NCI-H1694 treated with DMSO at 0.1 percent for 48 hours (cell line): ENCODE measurements at regions not wholly inside any gene's neighbourhood (a gene's known extent, or its start where the extent isn't known, plus 50 kb on each side); places are given as distances from the start of the nearest gene placed in this dataset.

ENCODE experiments used
- DNase-seq: peaks from one replicate; lab custom pipeline; 2025; lab: John Stamatoyannopoulos, UW

DNA sequence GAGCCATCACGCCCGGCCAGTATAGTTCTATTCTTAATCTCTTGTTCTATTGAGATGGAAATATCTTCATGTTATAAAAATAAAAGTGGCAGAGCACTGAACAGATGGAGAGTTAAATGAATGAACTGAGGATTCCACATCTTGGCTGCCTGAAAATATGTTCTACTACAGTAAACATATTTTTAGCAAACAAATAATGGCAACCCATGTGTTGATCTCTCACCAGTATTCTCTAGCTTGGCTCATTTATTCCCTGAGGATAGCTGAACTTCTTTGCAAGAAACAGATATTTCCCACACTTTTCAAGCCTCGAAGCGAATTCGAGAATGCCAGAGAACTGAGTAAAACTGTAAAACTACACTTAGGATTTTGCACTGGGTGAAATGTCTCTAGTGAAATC, 58.9 kb downstream of the DIRAS3 start:
- peak; percentile 60 for DNase-seq

DNA sequence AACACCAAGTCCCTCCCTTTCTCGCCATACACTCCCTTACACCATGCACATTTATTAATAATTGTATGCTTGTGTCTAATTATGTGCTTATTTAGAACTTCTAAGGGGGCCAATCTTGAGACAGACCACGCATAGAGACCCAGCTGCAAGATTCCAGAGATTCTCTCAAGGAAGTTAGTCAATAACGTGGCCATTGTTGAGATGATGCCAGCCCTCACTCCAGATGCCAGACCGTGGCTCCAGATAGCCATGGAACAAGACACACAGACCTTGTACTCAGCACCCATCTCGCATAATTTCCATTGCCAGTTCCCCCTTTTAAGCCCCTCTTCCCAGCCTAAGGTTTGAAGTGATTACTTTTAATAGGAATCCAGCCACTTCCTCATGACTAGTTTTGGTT, 62.4 kb downstream of the DIRAS3 start:
- DNase-seq, result no peak

DNA sequence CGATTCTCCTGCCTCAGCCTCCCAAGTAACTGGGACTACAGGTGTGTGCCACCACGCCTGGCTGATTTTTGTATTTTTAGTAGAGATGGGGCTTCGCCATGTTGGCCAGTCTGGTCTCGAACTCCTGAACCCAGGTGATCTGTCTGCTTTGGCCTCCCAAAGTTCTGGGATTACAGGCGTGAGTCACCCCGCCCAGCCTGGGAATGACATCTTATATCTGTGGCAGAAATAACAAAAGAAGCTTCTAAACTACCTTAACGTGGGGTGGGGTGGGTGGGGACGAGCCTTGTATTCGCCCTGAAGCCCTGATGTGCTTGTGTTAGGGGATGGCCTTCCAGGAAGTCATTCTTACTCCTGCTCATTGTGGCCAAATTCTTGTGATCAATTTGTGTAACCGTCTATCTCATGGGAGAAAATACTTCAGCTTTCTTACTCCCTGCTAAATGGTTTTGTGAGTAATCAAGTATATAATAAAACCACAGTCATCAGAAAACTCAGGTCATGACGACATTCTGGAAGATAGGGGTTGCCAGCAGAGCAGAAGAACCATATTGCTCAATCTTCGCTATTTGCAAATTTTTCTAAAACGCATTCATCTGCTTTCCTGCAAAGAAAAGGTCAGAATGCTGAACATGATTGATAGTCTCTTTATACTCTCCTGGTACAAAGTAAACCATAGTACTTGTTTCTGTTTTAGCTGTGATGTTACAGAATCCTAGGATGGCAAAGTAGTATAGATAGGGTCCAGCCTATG, 63.2 kb downstream of the DIRAS3 start:
- DNase-seq, result no peak

DNA sequence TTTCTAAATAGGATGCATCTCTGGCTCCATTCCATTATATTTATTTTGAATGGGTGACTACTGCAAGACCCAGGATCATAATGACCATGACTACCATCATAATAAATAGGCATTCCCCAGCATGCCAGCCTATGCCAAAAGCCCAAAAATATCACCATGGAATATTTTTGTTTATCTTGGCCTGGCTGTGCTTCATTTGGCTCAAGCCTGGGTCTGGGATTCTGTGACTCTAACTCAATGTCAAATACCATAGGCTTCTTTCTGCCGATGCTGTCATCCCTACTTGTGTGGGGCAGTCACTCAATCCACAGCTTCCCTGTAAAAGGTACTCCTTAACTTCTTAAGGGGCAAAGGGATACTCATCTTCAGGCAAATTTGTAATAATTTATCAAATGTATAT, 66.6 kb downstream of the DIRAS3 start:
- no peak for DNase-seq

DNA sequence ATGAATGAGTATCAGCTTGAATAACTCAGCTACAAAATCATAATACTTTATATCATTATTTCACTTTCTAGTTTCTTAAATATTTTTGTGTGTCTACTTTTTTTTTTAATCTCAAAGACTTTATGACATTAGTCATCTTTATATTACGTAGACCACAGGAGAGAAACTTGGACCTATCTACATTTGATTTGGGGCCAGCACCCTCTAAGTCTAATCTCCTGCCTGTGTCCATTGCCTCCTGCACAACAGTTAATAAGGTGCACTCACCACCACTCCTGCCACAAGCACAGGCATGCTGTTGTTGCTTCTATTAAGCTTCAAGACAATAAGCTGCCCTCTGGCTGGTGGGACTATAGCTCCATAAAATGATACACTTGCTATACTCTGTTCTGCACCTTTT, 70.4 kb downstream of the DIRAS3 start:
- DNase-seq, result no peak

DNA sequence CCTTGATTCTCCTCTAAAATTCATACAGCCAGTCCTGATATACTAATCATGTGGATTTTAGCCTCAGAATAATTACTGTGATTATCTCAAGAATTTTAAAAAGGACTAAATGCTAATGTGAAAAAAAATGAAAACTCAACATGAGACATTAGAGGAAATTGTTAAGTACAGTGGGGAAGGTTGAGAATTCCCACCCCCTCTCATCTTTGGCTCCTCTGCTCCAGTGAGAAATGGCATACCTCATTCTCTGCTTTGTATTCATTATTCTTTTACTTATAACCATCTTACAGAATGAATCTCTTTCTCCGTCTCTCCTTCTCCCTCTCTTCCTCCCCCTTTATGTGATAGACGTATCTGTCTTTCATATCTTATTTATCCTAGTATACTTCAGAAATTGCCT, 70.9 kb downstream of the DIRAS3 start:
- DNase-seq, result no peak

DNA sequence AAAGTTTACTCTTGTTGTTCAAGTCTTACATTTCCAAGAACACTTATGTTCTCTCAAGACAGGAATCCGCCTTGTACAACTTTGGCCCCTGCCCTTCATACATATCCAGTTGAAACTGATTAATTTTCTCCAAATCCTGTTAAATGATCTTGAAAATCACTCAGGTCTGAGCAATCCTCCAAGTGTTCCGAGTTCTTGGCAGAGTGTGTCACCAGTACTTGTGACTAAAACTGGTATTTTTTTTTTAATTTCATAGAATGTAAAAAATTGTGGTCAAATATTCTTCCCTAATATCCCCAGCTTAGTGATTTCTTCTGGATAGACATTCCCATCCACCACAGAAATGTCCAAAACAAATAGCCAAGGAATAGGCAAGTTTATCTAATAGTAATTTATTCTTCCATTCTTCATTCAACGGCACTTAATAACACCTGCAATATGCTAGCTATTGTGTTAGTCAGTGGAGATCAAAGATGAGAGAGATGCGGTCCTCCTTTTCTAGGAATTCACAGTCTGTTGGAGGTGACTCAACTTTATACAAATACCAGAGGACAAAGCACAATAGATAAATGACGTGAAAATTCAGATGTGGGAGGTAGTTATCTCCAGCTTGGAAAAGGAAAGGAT, 71.4 kb downstream of the DIRAS3 start:
- no peak for DNase-seq

DNA sequence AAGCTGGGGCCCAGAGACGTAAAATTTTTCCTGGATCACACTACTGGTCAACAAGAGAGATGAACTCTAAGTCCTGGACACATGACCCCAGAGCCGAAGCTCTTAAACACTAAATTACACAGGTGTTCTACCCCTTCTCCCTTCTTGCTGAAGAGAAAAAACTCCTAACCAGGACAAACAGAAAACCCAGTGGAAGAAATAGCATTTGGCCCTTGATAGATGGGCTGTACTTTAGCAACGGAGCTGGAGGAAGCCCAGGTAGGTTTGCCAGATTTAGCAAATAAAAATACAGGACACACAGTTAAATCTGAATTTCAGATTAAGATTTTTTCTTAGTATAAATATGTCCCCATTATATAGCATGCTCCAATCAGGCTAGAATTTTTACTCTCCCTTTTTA, 72.7 kb downstream of the DIRAS3 start:
- peak; percentile 15 for DNase-seq

DNA sequence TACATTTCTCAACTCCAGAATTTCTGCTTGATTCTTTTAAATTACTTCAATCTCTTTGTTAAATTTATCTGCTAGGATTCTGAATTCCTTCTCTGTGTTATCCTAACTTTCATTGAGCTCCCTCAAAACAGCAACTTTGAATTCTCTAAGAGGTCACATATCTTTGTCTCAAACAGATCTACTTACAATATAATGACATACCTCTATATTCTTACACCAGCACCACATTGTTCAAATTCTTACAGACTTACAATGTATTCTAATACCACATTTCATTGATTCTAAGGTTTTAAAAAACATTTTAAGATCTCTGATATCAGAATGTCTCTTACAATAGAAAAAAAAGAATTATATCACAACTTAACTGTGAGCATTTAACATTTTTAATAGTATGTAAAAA, 77.4 kb downstream of the DIRAS3 start:
- no peak for DNase-seq

DNA sequence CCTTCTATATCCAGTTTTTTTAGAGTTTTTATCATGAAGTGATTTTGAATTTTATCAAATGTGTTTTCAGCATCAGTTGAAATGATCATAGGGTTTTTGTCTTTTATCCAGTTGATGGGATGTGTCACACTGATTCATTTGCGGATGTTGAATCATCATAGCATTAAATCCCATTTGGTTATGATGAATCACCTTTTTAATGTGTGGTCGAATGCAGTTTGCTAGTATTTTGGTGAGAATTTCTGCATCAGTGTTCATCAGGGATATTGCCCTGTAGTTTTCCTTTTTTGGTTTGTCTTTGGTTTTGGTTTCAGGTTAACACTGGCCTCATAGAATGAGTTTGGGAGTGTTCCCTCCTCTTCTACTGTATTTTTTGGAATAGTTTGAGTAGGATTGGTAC, 80.3 kb downstream of the DIRAS3 start:
- DNase-seq, result no peak

DNA sequence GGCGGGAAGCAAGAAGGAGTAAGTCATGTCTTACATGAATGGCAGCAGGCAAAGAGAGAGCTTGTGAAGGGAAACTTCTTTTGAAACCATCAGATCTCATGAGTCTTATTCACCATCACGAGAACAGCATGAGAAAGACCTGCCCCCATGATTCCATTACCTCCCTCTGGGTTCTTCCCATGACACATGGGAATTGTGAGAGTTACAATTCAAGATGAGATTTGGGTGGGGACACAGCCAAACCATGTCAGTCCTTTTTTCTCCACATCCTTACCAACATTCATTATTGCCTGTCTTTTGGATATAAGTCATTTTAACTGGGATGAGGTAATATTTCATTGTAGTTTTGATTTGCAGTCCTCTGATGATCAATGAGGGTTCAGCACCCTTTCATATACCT, 81.0 kb downstream of the DIRAS3 start:
- no peak for DNase-seq

DNA sequence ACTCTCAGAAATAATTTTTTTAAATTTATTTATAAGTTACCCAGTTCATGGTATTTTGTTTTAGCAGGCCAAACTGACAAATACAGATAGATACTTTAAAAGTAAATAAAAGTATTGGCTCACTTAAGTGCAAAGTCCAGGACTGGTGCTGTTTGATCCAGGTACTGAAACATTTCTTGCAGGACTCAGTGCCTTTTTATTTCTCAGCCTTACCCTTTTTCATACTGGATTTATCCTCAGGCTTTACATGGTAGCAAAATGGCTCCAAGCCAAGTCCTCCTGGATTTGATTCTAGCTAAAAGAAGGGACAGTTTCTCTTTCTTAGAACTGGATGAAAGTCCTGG, 83.8 kb downstream of the DIRAS3 start:
- no peak for DNase-seq

DNA sequence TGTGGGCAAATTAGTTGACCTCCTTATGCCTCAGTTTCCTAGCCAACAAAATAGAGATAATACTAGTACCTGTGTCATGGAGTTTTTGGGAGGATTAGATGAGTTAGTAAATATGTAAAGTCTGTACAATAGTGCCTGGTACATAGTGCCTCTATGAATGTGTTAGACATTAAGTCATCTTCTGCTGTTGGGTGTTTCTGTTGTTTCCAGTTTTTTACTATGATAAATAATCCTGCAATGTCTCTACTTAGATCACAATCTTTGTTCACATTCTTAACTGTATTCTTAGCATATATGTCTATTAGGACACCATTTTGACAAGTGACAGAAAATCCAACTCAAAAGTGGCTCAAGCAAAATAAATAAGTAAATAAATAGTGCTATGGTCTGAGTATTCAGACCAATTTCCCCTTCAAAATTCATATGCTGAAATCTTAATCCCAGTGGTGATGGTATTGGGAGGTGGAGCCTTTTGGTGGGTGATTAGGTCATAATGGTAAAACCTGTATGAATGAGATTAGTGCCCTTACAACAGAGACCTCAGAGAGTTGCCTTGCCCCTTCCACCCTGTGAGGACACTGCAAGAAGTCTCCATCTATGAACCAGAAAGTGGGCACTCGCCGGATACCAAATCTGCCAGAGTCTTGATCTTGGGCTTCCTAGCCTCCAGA, 84.3 kb downstream of the DIRAS3 start:
- no peak for DNase-seq

DNA sequence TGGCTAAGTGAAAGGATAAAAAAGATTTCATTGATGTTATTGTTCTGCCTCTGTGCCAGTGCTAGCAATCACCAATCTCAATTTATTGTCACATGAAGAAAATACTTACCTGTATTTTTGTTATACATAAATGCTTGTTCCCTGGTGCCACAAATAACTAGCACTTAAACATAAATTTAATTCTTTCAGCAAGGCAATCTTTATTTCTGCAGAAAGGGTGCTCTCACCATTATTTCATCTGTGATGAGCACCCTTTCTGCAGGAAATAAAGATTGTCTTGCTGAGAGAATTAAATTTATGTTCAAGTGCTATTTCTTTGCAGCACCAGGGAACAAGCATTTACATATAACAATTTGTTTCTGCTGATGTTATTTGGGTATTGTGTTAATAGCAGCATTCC, 87.2 kb downstream of the DIRAS3 start:
- no peak for DNase-seq

DNA sequence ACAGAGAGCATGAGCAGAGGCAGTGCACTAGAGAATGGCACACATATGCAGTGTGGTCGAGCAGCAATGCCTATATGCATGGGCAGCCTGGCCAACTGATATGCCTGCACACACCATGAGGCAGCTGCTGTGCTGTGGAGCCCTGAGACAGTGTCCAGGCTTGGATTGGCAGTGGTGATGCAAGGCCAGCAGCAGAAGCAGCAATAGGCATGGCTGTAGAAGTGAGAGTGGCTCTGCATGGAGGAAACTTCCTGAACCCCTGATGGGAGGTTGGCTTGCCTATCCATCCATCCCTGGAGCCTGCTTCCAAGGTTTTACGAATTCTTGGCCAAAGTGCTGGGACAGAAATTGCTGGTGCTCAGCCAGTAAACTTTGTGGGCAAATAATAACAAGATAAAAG, 89.7 kb downstream of the DIRAS3 start:
- no peak for DNase-seq

DNA sequence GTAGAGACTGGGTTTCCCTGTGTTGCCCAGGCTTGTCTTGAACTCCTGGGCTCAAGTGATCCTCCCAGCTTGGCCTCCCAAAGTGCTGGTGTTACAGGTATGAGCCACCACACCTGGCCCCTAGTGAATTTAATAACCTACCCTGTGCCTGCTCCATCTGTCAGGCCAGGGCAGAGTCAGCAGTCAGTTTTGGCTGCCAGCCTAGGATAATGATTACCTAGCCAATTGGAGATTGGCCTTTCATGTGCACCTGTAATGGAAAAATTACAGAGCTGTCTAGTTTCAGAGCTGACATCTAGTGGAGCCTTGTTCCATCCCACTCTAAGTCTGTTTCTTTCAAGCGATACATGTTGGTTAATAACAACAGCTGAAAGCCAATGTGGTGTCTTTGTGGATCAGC, 92.0 kb downstream of the DIRAS3 start:
- no peak for DNase-seq

DNA sequence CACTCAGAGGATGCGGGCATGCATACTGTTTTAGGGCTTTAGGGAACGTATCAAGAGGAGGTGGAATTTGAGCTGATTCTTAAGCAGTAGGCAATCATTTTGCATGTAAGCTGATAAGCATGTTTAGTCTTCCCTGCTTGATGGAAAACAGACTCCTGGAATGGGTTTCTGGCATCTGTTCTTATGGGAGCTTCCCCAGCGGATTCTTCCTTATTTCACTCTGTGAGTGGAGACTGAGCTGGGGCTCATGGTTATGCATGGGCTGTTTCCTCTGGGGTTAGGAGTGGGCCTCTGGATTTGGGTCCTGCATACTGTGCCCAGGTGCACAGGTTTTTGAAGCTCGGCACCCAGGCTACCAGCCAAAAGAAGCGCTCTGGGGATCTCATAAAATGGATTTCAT, 93.4 kb downstream of the DIRAS3 start:
- no peak for DNase-seq

DNA sequence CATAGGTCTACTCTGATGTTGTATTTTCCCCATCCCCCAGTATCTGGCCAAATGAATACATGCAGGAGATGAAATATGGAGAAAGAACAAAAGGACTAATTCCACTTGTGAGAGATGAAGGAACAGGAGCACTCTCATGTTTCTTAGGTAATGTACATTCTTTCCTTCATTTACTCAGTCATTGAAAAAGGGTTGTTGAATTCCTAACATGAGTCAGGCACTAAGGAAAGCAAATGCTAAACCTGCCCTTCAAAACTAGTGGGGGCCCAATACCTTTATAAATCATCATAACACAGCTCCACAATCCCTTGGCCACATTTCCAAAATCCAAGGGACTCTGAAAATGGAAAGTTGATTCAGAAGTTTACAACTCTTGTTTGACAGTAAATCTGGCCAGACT, 94.3 kb downstream of the DIRAS3 start:
- DNase-seq, result no peak

DNA sequence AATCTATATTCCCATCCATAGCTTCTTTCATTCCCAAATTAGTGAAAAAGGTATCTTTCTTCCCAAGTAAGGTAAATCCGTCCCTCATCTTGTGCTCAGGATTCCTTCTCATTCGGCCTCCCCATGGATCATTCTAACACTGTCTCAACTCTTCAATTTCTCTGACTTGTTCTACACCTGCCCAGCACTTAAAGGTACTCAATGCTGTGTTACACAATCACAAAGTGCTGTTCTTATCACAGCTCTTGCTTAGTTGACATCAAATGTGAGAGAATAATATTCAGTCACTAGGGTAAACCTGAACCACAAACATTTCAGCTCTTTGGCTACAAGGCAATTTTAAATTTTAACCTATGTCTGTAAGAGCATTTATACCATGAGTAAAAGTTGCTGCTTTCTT, 94.8 kb downstream of the DIRAS3 start:
- no peak for DNase-seq

DNA sequence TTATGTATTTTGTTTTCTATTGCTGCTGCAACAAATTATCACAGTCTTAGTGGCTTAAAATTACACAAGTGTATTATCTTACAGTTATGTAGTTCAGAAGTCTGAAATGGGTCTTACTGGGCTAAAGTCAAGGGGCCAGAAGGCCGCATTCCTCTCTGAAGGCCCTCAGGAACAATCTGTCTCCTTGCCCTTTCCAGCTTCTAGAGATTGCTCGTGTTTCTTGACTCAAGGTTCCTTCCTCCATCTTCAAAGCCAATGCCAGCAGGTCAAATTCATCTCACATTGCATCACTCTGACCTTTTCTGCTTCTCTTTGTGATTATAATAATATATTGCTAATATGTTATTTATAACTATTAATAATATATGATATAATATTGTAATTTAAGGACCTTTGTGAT, 97.1 kb downstream of the DIRAS3 start:
- no peak for DNase-seq

DNA sequence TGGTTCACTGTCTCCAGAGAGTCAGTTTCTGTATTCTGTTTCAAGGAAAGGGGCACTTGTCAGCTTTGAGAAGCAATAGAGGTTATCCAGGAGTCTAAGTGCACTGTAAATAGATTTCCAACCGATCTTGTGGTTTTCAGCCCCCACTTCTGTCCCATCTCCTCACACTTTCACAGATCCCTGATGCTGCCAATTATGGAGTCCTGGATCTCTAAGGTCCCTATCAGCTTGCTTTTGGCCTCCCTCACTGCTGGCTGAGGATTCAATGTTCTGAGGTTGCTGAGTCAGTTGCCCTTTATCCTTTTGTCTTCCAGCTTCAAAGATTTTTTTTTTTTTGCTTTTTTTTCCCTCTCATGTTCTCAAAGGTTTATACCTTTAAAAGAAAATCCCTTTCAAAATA, 98.4 kb downstream of the DIRAS3 start:
- DNase-seq, result no peak

DNA sequence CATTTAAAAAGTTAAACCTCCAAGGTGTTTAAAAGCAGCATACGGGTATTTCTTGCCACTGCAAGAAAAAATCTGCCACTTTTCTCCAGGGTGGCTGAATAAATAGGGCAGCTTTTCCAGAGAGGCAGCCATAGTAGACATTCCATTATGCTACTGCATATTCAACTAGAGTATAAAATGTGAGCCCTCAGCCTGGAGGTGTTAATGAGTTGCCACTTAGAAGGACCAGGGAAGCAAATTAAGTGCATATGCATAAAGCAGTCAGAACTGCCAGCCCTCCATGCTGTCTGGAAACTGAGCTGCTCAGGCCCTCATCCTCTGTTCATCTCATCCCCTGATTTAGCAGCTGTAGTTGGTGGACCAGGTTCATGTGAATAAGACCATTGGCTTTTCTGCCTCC, 99.4 kb downstream of the DIRAS3 start:
- no peak for DNase-seq

DNA sequence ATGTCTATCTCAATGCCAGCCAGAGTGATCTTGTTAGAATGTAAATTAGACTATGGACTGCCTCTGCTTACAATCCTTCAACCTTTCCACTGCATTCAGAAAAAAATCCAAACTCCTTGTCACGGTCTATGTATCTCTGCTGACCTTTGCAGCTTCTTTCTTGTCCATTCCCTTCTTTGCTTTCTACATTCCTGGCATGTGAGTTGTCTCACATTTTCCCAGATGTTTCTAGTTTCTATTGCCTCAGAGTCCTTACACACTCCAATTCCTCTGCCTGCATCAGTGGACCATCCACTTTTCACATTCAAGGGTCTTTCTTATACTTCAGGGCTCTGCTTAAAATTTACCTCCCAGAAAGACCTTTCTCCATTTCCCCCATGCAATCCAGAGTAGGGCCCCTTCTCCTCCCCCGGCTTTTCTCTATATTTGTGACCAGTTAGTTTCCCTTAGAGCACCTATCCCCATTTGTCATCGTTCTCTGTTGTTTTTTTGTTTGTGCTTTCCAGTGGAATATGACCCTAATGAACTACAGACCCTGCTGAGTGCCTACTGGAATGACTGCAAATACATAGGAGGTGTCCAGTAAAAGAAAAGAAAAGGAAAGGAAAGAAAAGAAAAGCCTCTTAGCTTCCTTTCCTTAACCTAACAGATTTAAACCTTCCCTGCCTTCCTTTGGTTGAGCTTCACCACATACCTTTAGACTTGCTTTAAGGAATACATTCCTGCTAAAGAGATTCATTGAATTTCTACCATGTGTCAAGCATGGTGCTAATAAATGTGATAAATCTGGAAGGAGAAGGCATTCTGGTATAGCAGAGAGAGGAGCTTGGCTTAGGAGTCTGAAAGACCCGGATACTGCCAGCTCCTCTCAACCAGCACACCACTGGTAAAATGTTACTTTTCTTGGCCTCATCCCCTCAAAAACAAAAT, 102.0 kb downstream of the DIRAS3 start:
- no peak for DNase-seq
